ENCODE measurements at regions not wholly inside any gene's neighbourhood (a gene's known extent, or its start where the extent isn't known, plus 50 kb on each side); places are given as distances from the start of the nearest gene placed in this dataset.

DNA sequence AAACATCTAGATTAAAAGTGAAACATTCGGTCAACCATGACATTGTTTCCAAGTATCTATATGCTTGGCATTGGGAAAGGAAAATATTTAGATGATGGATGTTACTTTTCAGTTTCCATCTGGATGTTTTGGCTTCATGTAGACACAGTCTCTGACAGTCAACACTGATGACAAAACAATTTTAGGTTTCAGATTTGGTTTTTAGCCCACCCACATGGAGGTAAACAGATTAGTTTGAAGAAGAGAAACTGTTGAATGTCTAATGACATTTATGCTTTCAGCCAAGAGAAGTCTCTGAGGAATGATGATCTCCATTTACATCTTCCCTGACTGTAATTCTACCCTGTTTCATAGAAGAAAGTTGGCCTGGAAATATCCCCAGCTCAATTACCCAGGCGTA is 379.1 kb downstream of the SLITRK6 start:
- no peak for TF ChIP-seq POLR2A (IDR thresholded peaks at IDR 0.05; ENCODE audit: low read depth, low read length)
- FAIRE-seq (peak; percentile 66), DNase-seq (ENCODE audit: insufficient read length, low spot score) (no peak)

DNA sequence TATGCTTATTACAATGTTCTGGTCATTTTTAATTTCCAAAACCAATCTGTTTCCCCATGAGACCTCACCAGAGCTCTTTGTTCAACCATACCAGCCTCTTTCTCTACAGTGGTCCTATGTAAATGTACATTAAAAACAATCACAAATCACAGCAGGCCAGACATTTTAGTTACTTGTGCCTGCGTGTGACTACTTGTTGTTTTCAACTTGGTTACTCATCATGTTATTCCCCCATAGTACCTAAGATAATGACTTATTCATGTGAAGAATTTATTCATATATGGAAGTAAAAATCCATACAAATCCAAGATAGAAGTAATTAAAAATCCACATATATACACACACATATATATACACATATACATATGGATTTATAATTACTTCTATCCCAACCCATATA is 379.6 kb downstream of the SLITRK6 start:
- TF ChIP-seq POLR2A (IDR thresholded peaks at IDR 0.05; ENCODE audit: low read depth, low read length), result no peak
- DNase-seq (ENCODE audit: insufficient read length, low spot score) (no peak), FAIRE-seq (no peak)

DNA sequence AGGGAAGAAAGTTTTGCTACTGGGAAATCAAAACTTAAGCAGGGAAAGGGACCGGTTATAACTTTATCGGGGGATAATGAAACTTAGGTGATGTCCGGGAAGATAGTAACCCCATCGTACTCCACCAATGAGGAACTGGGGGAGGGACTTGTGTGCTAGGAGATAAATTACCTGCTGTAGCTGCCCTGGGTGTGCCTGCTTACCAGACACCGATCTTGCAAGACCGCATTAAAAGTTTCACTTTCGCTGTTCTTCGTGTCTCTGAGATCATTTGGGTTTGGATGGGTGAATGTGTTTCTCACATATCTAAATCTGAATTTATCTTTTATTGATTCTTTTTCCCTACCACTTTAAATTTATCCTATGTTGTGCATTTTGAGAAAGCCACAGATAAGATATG is 381.4 kb downstream of the SLITRK6 start:
- no peak for DNase-seq (ENCODE audit: insufficient read length, low spot score)
- no peak for FAIRE-seq
- TF ChIP-seq POLR2A (IDR thresholded peaks at IDR 0.05; ENCODE audit: low read depth, low read length), result no peak

DNA sequence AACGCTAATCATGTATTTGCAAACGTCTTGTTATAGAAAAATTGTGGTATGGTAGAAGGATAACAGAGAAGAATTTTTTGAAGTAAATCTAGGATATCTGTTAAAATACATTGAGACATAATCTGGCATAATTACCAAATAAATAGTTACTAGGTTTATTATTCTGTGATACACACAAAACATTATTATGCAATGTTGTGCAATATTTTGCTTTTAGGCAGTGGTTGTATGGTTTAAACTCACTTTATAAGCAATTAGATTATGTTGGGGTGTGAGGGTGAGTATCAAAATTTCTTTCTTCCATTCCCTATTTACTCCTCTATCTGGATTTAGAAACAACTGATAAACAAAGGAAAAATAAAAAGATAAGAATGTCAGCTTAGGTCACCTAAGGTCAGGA is 385.6 kb downstream of the SLITRK6 start:
- FAIRE-seq (no peak), DNase-seq (ENCODE audit: insufficient read length, low spot score) (no peak)
- no peak for TF ChIP-seq POLR2A (IDR thresholded peaks at IDR 0.05; ENCODE audit: low read depth, low read length)

DNA sequence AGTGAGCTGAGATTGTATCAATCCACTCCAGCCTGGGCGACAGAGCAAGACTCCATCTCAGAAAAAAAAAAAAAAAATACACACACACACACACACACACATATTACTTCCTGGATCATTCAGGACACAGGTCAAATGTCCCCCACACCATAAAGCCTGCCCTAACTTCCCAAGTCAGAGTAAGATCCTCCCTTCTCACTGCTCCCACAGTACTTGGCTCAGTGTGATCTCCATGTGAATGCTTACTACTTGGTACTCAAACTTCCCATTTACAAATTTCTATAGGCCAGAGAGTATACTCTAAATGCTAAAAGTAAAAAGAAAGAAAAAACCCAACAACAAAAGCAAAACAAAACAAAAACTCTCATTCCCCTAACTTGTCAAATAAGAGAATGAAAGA is 386.8 kb downstream of the SLITRK6 start:
- no peak for TF ChIP-seq POLR2A (IDR thresholded peaks at IDR 0.05; ENCODE audit: low read depth, low read length)
- FAIRE-seq, result peak; percentile 45

DNA sequence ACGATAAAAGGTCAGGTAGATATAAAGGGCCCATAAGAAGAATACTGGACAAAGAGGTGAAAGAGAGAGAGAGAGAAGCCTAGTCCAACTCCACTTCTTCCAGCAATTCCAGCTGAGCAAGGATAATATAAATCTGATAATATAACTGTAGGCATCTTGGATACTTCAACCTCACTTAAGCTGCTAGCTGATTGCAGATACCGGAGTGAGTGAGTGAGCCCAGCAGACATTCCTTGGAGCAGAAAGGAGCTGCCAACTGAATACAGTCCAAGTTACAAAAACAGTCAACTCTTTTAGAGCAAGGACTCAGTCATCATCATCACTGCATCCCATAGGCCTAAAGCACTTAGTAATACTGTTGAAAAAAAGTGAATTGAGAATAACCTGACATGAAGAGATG is 387.6 kb downstream of the SLITRK6 start:
- DNase-seq (ENCODE audit: insufficient read length, low spot score) (no peak), FAIRE-seq (no peak)
- TF ChIP-seq POLR2A (IDR thresholded peaks at IDR 0.05; ENCODE audit: low read depth, low read length), result no peak

More for the DNA sequence above, 386.8 kb downstream of the SLITRK6 start:
- no peak for DNase-seq (ENCODE audit: insufficient read length, low spot score)

DNA sequence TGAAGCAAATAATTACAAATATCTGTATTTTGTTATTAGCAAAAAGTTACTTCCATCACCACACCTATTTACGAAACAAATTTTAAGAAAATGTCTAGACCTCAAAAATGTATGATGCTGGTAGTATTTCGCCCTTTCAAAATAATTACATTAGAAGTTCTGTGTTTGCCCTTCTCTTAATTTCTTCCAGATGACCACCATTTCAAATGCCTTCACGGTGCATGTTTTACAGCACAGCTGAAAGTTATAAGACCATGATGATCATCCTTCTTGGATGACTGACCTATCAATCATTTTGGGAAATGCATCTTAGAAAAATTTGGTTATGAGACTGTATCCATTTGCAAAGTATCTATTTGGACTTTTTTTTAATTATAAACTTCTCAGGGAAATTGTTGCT is 390.8 kb downstream of the SLITRK6 start:
- DNase-seq (ENCODE audit: insufficient read length, low spot score), result no peak
- no peak for TF ChIP-seq POLR2A (IDR thresholded peaks at IDR 0.05; ENCODE audit: low read depth, low read length)
- FAIRE-seq, result no peak

DNA sequence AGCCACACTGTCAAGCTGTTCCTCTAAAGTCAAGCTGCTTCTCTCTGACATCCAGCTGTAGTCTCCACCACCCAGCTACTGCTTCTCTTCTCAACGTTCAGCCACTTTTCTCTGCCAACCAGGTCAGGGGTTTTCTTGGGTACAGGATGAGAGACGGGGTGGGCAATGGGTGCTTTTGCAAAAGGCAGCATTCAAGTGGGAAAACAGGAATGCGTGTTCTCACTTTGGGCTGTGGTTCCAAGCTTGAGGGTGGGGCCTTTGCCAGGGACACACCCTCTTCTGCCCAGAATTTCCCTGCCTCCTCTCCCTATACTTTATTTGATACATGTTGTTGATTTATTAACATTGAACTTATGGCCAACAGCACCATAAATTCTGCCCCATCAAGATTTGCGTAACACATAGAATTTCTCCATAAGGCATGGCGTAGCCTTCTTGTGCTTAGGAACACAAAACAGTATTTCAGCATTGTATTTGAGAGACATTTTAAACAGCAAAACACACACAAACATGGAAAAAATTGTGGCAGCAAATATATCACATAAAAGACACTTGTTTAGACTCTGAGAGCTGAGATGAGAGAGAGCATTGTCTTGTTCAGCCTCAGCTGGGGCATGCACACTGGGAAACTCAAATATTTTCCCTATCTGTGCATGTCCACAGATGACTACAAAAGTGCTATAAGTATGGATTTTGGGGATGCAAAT is 392.8 kb downstream of the SLITRK6 start:
- TF ChIP-seq POLR2A (IDR thresholded peaks at IDR 0.05; ENCODE audit: low read depth, low read length), result no peak
- DNase-seq (ENCODE audit: insufficient read length, low spot score) (no peak), FAIRE-seq (peak; percentile 66)

DNA sequence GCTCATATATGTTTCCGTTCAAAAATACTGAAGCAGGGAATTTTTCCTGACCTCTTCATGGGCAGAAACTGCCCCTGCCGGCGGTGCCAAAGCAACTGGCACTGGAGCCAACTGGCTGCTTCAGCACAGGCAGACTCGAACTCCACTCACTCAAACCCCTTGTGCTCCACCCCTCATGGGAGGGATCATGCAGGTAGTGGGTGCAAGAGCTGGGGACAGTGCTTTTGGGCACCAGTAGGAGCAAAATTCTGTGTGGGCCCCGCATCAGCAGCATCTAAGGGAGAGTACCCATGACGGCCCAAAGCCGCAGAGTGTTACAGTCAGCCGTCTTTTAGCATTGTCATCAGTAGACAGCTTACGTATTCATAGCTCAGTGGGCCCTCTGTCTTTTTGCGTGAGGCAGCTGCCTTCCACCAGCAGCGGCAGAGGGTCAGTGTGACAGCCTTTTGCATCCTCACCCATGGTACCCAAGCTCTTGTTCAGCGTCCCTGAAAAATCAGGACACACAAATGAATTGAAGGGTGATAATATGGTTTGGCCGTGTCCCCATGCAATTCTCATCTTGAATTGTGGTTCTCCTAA is 393.8 kb downstream of the SLITRK6 start:
- no peak for DNase-seq (ENCODE audit: insufficient read length, low spot score)
- TF ChIP-seq POLR2A (IDR thresholded peaks at IDR 0.05; ENCODE audit: low read depth, low read length), result no peak
- FAIRE-seq, result no peak

DNA sequence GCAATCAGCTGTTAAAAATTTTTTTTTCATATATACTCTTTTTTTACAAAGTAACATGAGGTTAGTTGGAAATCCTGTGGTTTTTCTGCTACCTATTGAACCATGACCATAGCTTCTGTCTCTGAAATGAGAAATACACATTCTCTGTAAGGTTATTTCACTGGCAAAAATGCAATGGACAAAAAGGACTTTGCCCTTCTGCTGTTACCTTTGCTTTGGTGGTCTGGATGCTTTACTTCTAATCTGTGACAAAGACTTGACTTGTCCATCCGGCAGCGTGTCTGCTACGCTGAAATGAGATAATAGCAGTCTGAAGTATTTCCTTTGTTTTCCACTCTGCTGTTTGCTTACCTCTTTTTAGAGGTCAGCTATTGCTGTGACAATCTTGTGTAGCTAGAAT is 412.8 kb downstream of the SLITRK6 start:
- no peak for FAIRE-seq

DNA sequence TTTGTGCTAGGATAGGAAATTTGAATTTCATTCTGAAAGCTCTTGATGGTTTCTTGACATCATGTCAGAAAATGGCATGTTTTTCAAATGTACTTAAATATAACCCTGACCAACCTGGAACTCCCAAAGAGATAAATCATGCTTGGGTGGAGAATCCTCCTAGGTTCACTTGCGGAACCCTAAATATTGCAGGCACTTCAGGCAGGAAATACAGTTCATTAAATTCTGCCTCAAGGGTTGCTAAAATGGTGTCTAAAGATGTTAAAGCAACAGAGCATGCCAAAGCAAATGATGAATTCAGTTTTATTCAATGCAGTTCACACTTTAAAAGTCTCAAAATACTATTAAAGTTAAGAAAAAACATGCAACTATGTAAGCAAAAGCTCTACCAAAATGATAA is 415.9 kb downstream of the SLITRK6 start:
- FAIRE-seq (no peak), DNase-seq (ENCODE audit: insufficient read length, low spot score) (no peak)
- no peak for TF ChIP-seq POLR2A (IDR thresholded peaks at IDR 0.05; ENCODE audit: low read depth, low read length)

More for the DNA sequence above, 412.8 kb downstream of the SLITRK6 start:
- no peak for DNase-seq (ENCODE audit: insufficient read length, low spot score)
- TF ChIP-seq POLR2A (IDR thresholded peaks at IDR 0.05; ENCODE audit: low read depth, low read length), result no peak

DNA sequence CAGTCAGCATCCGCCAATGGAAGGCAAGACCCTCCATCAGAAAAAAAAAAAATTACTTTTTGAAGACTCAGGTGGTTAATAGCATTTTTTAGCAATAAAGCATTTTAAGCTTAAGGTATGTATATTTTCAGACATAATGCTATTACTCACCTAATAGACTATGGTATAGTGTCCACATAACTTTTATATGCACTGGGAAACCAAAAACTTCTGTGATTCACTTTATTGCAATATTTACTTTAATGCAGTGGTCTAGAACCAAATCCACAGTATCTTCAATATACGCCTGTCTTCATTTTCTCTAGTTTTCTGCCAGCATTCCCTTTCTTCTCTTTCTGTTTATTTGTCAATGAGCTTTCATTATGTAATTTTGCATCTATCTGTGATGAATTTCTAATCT is 418.1 kb downstream of the SLITRK6 start:
- FAIRE-seq (peak; percentile 50), DNase-seq (ENCODE audit: insufficient read length, low spot score) (no peak)
- TF ChIP-seq POLR2A (IDR thresholded peaks at IDR 0.05; ENCODE audit: low read depth, low read length), result no peak

DNA sequence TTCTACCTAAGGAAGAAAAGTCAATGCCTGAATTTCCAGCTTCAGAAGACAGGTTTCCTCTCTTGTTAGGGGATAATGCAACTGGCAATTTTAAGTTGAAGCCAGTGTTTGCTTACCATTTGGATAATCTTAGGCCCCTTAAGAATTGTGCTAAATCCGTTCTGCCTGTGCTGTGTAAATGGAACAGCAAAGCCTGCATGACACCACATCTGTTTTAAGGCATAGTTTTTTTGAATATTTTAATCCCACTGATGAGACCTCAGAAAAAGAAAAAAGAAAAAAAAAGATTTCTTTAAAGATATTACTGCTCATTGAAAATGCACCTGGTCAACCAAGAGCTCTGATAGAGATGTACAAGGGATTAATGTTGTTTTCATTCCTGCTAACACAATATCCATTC is 419.2 kb downstream of the SLITRK6 start:
- no peak for FAIRE-seq
- no peak for TF ChIP-seq POLR2A (IDR thresholded peaks at IDR 0.05; ENCODE audit: low read depth, low read length)
- no peak for DNase-seq (ENCODE audit: insufficient read length, low spot score)

DNA sequence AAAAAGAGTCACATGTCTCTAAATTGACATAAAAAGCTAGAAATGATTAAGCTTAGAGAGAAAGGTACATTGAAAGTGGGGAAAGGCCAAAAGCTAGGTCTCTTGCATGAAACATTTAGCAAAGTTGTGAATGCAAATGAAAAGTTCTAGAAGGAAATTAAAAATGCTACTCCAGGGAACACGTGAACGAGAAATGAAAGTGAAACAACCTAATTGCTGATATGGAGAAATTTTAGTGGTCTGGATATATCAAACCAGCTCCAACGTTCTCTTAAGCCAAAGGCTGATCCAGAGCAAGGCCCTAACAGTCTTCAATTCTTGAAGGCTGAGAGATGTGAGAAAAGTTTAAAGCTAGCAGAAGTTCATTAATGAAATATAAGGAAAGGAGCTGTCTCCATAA is 419.8 kb downstream of the SLITRK6 start:
- no peak for TF ChIP-seq POLR2A (IDR thresholded peaks at IDR 0.05; ENCODE audit: low read depth, low read length)
- DNase-seq (ENCODE audit: insufficient read length, low spot score) (no peak), FAIRE-seq (no peak)

DNA sequence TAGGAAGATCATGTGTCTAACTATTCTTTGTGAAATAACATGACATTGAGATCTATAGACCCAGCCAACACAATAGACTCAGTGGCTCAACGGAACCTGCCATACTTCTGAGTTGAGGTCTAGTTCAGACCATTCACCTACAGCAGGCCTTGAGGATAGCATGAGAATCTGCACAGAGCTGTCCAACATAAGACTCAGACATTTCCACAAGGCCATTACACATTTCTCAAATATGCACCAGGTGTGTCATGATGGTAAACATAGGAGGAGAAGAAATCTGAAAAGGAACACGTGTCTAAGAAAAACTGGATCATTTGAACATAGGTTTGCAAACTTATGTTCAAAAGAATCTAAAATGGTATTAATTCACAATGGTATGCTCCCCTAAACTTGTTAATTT is 421.4 kb downstream of the SLITRK6 start:
- DNase-seq (ENCODE audit: insufficient read length, low spot score) (no peak), FAIRE-seq (peak; percentile 81)
- no peak for TF ChIP-seq POLR2A (IDR thresholded peaks at IDR 0.05; ENCODE audit: low read depth, low read length)
